ENCODE measurements at regions not wholly inside any gene's neighbourhood (a gene's known extent, or its start where the extent isn't known, plus 50 kb on each side); places are given as distances from the start of the nearest gene placed in this dataset.

DNA sequence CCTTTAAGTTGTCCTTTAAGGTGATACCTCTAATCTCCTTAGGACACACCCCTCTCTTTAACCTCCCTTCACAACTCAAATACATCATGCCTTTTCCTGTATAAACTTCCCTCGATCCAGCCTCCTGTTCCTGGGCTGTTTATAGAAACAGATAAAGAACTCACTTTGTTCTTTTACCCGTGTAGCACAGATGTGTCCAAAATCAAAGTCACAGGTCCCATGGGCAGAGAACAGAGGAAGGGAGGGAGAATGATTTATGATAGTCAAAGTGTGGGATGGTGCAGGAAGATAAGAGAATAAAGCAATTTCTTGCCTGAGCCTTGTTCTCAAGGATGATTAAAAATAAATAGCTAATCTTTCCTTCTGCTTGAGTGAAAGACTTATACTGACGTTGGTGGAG, 50.3 kb upstream of the CABCOCO1 start:
- H3K4me1 ChIP-seq = peaks cover 0 to 22% (median 7%) of the 10 kb centered on the region in 4 donors
- intact Hi-C loops (cut with DNase I; ENCODE audit: low total_unique reads) = no loop called here
- no peaks in the 10 kb centered on the region for H3K27me3 ChIP-seq
- TF ChIP-seq, protein P1, sequence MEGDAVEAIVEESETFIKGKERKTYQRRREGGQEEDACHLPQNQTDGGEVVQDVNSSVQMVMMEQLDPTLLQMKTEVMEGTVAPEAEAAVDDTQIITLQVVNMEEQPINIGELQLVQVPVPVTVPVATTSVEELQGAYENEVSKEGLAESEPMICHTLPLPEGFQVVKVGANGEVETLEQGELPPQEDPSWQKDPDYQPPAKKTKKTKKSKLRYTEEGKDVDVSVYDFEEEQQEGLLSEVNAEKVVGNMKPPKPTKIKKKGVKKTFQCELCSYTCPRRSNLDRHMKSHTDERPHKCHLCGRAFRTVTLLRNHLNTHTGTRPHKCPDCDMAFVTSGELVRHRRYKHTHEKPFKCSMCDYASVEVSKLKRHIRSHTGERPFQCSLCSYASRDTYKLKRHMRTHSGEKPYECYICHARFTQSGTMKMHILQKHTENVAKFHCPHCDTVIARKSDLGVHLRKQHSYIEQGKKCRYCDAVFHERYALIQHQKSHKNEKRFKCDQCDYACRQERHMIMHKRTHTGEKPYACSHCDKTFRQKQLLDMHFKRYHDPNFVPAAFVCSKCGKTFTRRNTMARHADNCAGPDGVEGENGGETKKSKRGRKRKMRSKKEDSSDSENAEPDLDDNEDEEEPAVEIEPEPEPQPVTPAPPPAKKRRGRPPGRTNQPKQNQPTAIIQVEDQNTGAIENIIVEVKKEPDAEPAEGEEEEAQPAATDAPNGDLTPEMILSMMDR (IDR thresholded peaks at IDR 0.05) = no peak
- H3K27ac ChIP-seq = no peak overlapping the region
- H3K9me3 ChIP-seq = no peaks in the 10 kb centered on the region
- H3K36me3 ChIP-seq = no peaks in the 10 kb centered on the region
- no peak for DNase-seq
- no peak overlapping the region for H3K4me3 ChIP-seq

DNA sequence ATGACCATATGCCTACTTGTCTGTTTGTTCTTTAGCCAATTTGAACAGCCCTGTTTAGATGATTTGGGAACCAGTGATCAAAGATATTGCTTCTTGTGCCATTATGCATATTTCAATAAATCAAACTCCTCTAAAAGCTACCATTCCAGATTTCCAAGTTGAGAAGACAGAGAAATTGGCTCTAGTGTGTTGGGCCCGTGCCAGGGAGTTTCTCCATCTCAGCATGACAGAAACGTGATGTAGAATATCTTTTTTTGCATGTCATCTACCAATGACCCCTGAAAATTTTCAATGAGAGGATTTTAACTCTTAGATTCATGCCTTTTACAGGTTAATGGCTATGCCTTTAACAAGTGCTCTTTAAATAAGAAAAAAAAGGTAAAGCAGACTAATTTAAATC, 50.7 kb upstream of the CABCOCO1 start:
- TF ChIP-seq, protein P1 (IDR thresholded peaks at IDR 0.05) = no peak
- Histone ChIP-seq H3K27ac (no peak overlapping the region), H3K9me3 (no peaks in the 10 kb centered on the region), H3K36me3 (no peaks in the 10 kb centered on the region), H3K4me3 (no peak overlapping the region), H3K4me1 (peaks cover 0 to 22% (median 7%) of the 10 kb centered on the region in 4 donors), H3K27me3 (no peaks in the 10 kb centered on the region)
- DNase-seq = peak; percentile 36 to 66
- intact Hi-C loops (cut with DNase I; ENCODE audit: low total_unique reads) = no loop called here

DNA sequence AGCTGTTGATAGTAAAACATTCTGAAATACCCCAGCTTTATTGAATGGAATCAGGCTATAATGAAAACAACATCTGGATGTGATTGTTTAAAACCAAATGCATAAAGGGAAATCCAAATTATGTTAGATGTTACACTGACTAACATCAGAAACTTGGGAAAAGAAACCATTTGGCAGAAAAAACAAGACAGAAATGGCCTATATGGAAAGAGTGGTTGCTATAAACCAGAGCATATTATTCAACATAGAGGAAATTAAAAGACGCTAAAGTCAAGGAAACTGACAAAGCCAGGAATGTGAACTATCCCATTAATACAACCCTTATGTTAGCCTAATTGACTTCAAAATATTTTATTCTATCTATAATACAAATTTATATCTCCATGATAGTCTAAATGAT, 53.0 kb upstream of the CABCOCO1 start:
- Histone ChIP-seq H3K36me3 (no peaks in the 10 kb centered on the region), H3K27me3 (no peaks in the 10 kb centered on the region), H3K9me3 (no peaks in the 10 kb centered on the region), H3K4me1 (peaks cover 0 to 22% (median 7%) of the 10 kb centered on the region in 4 donors), H3K4me3 (no peak overlapping the region), H3K27ac (no peak overlapping the region)
- TF ChIP-seq, protein P1 (IDR thresholded peaks at IDR 0.05) = no peak
- intact Hi-C loops (cut with DNase I; ENCODE audit: low total_unique reads) = no loop called here
- DNase-seq = no peak

DNA sequence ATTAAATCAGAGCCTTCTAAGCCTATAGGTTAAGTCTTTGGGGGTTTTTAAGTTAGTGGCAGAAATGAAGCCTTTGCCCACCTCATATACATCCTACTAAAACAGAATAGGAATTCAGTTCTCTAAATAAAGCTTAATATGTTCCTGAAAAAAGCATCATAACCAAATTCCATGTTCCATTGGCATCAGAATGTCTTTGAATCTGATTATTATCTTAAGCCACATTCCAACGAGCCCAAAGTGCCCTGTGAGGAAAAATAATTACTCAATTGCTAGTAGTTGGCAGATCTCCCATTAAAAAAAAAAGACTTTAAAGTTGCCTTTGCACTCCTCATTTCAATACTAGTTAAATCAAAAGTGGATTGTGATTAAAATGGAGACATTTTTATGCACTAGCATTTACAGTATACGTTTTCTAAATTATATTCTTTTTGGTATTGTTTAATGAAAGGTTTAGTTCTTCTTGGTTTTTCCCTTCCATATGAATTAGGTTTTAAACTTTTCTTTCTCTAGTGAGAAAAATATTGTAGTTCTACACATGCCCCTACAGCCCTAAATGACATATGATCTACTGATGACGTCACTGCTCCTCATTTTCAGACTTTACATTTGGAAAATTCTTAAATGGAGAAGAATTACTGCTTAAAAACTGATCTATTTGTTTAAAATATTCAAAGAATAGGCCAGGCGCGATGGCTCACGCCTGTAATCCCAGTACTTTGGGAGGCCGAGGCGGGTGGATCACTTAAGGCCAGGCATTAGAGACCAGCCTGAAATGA, 54.3 kb upstream of the CABCOCO1 start:
- Histone ChIP-seq H3K4me1 (peaks cover 0 to 22% (median 7%) of the 10 kb centered on the region in 4 donors), H3K27me3 (no peaks in the 10 kb centered on the region), H3K36me3 (no peaks in the 10 kb centered on the region), H3K4me3 (no peak overlapping the region), H3K27ac (peak overlapping the region in 1 of 2 donors; percentile 22), H3K9me3 (no peaks in the 10 kb centered on the region)
- intact Hi-C loops (cut with DNase I; ENCODE audit: low total_unique reads) = no loop called here
- no peak for DNase-seq
- TF ChIP-seq, protein P1 (IDR thresholded peaks at IDR 0.05) = no peak

DNA sequence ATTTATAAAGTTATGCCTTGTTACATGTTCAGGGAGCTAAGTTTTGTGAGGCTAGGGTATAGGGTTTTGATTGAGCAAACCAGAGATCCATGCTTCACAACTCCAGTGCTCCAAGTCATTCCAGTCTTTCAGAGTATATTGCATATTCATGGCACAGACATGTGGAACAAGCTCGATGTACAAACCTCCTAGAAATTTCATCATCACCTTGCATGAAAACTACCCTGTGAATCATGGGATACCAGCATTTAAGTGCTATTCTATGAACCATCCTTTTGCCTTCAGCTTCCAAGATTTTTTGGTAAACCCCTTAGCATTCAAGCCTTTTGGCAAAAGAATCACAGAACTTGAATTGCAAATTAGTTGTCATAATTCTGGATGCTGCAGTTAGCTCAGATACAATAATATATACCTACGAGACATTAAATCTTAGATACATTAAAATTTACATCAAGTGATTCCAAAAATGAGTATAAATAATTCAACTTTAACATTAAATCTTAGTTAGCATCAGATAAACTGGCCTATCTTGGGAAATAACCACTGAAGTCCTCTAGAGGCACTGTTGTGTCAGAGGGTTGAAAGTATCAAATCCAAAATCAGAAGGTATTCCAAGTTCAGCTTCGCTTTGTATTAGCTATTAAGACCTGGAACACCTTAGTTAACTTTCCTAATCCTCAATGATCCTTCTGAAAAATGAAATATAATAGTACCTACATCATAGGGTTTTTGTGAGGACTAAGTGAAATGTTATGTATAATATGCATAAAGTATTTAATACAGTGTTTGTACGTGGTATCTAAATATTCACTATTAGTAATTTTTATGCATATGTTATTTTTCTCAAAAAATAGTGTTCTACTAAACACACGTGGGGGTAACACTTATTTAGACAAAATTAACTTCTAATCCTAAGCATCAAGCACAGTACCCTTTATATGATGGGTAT, 55.5 kb upstream of the CABCOCO1 start:
- no peaks in the 10 kb centered on the region for H3K9me3 ChIP-seq

More for the DNA sequence above, 55.5 kb upstream of the CABCOCO1 start:
- Histone ChIP-seq H3K36me3 (no peaks in the 10 kb centered on the region), H3K27ac (no peak overlapping the region), H3K27me3 (no peaks in the 10 kb centered on the region), H3K4me1 (peaks cover 0 to 19% (median 7%) of the 10 kb centered on the region in 4 donors), H3K4me3 (no peak overlapping the region)
- TF ChIP-seq, protein P1 (IDR thresholded peaks at IDR 0.05) = peak; percentile 24 to 40
- intact Hi-C loops (cut with DNase I; ENCODE audit: low total_unique reads) = no loop called here
- no peak for DNase-seq

Data from tibial artery (tissue), 4 donors.